ENCODE measurements at regions not wholly inside any gene's neighbourhood (a gene's known extent, or its start where the extent isn't known, plus 50 kb on each side); places are given as distances from the start of the nearest gene placed in this dataset.

GRCh38 chr2:64196963-64197362 lies 52.7 kb upstream of the PELI1 start:
- DNase-seq (ENCODE audit: low read depth): no peak
- no peak for TF ChIP-seq CTCF (IDR thresholded peaks at IDR 0.05; ENCODE audit: insufficient read depth, low read depth, low read length, missing control alignments)
- no peak overlapping the region for H3K4me3 ChIP-seq (ENCODE audit: low read depth, low read length)

GRCh38 chr2:64201151-64201550 lies 56.9 kb upstream of the PELI1 start:
- H3K4me3 ChIP-seq (ENCODE audit: low read depth, low read length): no peak overlapping the region
- no peak for TF ChIP-seq CTCF (IDR thresholded peaks at IDR 0.05; ENCODE audit: insufficient read depth, low read depth, low read length, missing control alignments)
- DNase-seq (ENCODE audit: low read depth): no peak

- no peak for TF ChIP-seq CTCF (IDR thresholded peaks at IDR 0.05; ENCODE audit: insufficient read depth, low read depth, low read length, missing control alignments)
- H3K4me3 ChIP-seq (ENCODE audit: low read depth, low read length): no peak overlapping the region
- peak; percentile 72 for DNase-seq (ENCODE audit: low read depth)
These were observed 58.1 kb upstream of the PELI1 start for GRCh38 chr2:64202206-64202845.

- peak overlapping the region; percentile 50 for H3K4me3 ChIP-seq (ENCODE audit: low read depth, low read length)
- peak; percentile 34 for DNase-seq (ENCODE audit: low read depth)
- no peak for TF ChIP-seq CTCF (IDR thresholded peaks at IDR 0.05; ENCODE audit: insufficient read depth, low read depth, low read length, missing control alignments)
These were observed 59.1 kb upstream of the PELI1 start for GRCh38 chr2:64203131-64203857.

GRCh38 chr2:64203858-64204632 lies 59.8 kb upstream of the PELI1 start:
- peak overlapping the region; percentile 50 for H3K4me3 ChIP-seq (ENCODE audit: low read depth, low read length)
- peak; percentile 92 for DNase-seq (ENCODE audit: low read depth)
- no peak for TF ChIP-seq CTCF (IDR thresholded peaks at IDR 0.05; ENCODE audit: insufficient read depth, low read depth, low read length, missing control alignments)

- TF ChIP-seq CTCF (IDR thresholded peaks at IDR 0.05; ENCODE audit: insufficient read depth, low read depth, low read length, missing control alignments): no peak
- peak; percentile 50 for DNase-seq (ENCODE audit: low read depth)
- H3K4me3 ChIP-seq (ENCODE audit: low read depth, low read length): peak overlapping the region; percentile 50
These were observed 60.5 kb upstream of the PELI1 start for GRCh38 chr2:64204703-64205102.

Data from GM12865 (cell line).